ENCODE measurements at regions not wholly inside any gene's neighbourhood (a gene's known extent, or its start where the extent isn't known, plus 50 kb on each side); places are given as distances from the start of the nearest gene placed in this dataset.
"Not testable (repeated sequence)": the region's sequence is repeated elsewhere in the genome, so short reads cannot be mapped to it uniquely, and the experiment has no call there.

GRCh38 chr7:79709574-79710409 is 256.3 kb upstream of the MAGI2 start:
- no peak for DNase-seq

GRCh38 chr7:79702116-79702515 is 248.6 kb upstream of the MAGI2 start:
- no peak for DNase-seq

DNA sequence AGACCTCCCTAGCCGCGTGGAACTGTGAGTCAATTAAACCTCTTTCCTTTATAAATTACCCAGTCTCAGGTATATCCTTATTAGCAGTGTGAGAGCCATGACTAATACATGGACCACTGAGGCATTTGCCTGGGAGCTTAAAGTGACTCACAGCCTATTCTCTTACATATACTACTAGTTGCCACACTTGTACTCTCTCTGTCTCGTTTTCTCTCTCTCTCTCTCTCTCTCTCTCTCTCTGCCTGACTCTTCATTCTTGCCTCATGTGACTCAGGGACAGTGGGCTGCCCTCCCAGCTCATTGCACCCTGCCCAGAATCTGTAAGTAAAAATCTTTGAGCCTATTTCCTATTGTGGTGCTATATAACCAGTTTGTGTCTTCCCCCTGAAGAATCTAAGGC is 238.5 kb upstream of the MAGI2 start:
- no peak for DNase-seq

- DNase-seq, result no peak
Observed at GRCh38 chr7:79691074-79691473, 237.6 kb upstream of the MAGI2 start.

DNA sequence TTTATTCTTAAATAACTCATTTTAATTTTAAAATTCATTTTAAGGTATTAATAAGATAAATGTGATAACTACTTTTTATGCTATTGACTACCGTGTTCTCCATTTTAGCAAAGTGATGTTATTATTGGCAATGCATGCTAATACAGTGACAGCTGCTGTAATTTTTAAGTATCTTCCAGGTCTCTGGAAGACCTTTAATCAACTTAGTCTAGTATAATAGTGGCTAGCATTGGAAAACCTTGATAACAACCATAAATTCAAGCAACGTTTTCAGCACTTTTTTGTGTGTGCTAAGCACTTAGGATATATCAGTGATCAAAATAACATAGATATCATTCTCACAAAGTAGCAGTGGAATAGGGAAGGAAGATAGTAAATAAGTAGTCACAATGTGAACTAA is 230.9 kb upstream of the MAGI2 start:
- DNase-seq, result no peak

GRCh38 chr7:79683916-79684315 is 230.4 kb upstream of the MAGI2 start:
- DNase-seq, result no peak

DNA sequence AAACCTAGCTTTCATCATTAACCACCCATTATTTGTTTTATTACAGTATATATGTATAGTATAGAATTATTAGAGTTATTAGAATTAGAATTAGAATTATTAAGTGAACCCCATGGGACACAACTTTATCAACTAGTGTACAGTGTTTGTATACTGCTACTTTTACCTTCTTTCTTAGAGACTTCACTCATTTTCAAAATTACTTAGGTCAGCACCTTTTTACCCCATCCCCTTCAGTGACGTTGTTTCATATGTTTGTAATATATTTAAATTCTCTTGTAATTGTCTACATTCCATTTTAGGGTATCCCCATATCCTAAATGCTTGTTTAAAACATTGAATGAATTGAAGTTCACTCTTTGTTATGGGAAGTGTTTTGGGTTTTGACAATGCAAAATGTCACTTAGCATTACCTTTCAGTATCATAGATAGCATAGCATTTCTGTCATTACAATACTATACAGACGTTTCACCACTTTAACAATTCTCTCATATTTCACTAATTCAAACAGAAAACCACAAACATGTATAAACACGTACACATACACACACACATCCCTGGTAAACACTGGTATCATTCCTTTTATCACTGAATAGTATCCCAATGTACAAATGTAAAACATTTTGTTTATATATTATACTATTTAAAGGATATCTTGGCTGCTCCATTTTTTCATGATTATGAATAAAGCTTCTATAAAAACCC is 229.9 kb upstream of the MAGI2 start:
- no peak for DNase-seq

DNA sequence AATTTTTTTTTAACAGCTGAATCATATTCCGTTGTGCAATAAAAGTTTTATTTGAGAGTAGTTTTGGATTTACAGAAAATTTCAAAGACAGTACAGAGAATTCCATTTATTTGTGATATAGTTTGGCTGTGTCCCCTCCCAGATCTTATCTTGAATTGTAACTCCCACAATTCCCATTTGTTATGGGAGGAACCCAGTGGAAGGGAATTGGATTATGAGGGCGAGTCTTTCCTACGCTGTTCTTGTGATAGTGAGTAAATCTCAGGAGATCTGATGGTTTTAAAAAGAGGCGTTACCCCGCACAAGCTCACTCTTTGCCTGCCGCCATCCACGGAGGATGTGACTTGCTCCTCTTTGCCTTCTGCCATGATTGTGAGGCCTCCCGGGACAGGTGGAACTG is 228.0 kb upstream of the MAGI2 start:
- DNase-seq, result no peak

DNA sequence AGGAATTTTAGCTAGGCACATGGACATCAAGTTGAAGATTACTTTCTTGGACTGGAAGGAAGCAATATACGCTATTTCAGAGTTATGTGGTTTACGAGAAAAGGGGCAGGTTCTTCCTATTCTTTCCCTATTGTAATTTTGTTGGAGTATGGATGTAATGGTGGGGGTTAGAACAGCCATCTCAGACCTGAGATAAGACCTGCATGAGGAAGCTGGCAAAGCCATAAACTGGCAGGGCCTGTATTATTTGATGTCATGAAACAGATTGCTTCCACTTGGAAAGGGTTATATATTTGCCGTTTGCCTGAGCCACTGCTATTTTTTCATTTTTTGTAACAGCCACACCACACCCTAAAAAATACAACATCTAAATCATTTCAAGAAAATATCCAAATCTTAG is 220.5 kb upstream of the MAGI2 start:
- DNase-seq, result no peak

GRCh38 chr7:79673421-79673820 is 220.0 kb upstream of the MAGI2 start:
- no peak for DNase-seq

DNA sequence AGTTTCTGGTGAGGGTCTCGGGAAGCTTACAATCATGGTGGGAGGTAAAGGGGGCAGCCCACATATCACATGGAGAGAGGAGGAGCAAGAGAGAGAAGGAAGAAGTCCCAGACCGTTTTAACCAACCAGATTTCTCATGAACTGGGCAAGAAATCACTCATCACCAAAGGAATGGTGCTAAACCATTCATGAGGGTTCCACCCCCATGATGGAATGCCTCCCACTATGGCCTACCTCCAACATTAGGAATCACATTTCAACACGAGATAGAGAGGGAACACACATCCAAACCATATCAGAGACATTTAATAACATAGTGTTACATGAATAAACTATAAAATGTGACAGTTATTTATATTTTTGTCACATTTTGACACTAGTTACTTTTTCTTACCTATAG is 214.8 kb upstream of the MAGI2 start:
- no peak for DNase-seq

GRCh38 chr7:79666472-79666871 is 213.0 kb upstream of the MAGI2 start:
- no peak for DNase-seq

GRCh38 chr7:79664884-79665676 is 211.6 kb upstream of the MAGI2 start:
- DNase-seq, result no peak

DNA sequence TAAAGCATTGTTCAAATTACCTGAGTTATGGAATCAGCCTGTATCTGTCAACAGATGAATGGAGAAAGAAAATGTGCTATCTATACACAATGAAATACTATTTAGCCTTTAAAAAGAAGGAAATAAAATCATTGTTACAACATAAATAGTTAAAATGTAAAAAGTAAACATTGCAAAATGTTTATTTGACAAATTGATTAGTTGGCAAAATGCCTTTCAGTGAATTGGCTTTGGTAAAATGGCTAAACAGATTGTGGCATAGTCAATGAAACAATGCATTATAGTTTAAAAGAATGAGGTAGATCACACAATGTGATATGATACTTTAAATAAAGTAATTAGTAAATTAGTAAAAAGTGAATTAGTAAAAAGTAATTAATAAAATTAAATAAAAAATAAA is 204.8 kb upstream of the MAGI2 start:
- no peak for DNase-seq

- DNase-seq, result no peak
Observed at GRCh38 chr7:79653136-79653631, 199.7 kb upstream of the MAGI2 start.

GRCh38 chr7:79652619-79653018 is 199.2 kb upstream of the MAGI2 start:
- no peak for DNase-seq

- DNase-seq, result no peak
Observed at GRCh38 chr7:79647711-79648110, 194.2 kb upstream of the MAGI2 start.

DNA sequence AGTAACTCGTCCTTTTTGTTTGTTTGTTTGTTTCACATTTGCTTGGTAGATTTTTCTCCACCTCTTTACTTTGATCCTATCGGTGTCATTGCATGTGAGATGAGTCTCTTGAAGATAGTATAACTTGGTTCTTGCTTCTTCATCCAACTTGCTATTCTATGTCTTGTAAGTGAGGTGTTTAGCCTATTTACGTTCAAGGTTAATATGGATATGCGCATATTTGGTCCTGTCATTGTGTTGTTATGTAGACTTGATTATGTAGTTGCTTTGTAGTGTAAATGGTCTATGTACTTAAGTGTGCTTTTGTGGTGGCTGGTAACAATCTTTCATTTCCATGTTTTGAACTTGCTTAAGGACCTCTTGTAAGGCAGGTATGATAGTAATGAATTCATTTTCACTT is 192.8 kb upstream of the MAGI2 start:
- no peak for DNase-seq

- DNase-seq, result no peak
Observed at GRCh38 chr7:79636849-79637248, 183.4 kb upstream of the MAGI2 start.

GRCh38 chr7:79625921-79626320 is 172.5 kb upstream of the MAGI2 start:
- not testable (repeated sequence) for DNase-seq

DNA sequence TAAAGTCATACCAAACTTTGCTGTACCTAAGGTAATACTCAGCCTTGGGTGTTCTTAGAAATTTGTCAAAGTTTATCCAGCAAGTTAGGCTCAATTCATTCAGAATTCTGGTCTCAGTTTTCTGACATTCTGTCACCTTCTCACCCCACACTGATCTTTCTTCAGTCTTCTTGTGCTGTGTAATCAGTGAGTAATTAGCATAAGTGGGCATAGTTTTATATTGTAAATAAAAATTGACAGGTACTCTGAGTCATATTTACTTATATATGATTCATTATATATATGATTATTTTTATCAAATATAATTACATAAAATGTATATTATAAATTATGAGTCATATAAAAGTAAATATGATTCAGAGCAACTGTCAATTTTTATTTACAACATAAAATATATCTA is 170.9 kb upstream of the MAGI2 start:
- DNase-seq, result no peak

GRCh38 chr7:79622781-79623180 is 169.3 kb upstream of the MAGI2 start:
- no peak for DNase-seq

- no peak for DNase-seq
Observed at GRCh38 chr7:79620291-79620690, 166.8 kb upstream of the MAGI2 start.

DNA sequence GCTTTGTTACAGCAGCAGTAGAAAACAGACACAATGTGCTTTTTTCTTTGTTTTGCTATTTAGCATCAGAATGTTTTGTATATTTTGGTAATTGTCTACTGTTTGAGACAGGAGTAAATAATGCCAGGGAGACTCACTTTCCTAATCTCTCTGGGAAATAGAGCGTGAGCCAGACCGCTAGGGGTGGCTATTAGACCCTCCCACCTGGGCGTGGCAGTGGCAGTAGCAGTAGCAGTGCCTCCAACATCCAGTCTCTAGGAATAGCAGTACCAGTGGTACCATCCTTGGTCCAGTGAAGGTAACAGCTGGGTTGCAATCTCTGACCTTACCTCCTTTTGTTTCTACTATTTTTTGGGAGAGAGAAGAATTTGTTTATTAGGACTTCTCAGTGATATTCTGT is 165.7 kb upstream of the MAGI2 start:
- no peak for DNase-seq

Data from activated CD4-positive, CD25-positive, alpha-beta regulatory T cell treated with anti-CD3 and anti-CD28 coated beads, Interleukin-2, amount 50 U/mL, for 72 hours (primary cell).